PC-9 (cell line): ENCODE measurements at regions not wholly inside any gene's neighbourhood (a gene's known extent, or its start where the extent isn't known, plus 50 kb on each side); places are given as distances from the start of the nearest gene placed in this dataset.
A peak's percentile ranks its signal among the peaks of the same experiment; 100 is the strongest.

Experiments
- BruUV-seq: library from RNA; stranded (reverse); fragments of 400-500 nt; replicated peaks from 2 replicates; lab custom pipeline; 2021; lab: Mats Ljungman, UMichigan
- CTCF ChIA-PET: fragments of 300-600 bp; sonication (Branson Sonifier 250); formaldehyde crosslinking; loops from one replicate; lab custom pipeline; 2022; ENCODE audit warnings: antibody characterized with exemption; lab: Charles Lee
- POLR2A ChIA-PET: fragments of 300-600 bp; sonication (Branson Sonifier 250); formaldehyde crosslinking; loops from one replicate; lab custom pipeline; 2022; ENCODE audit warnings: antibody characterized with exemption; ENCODE audit not compliant: unreplicated experiment; lab: Charles Lee
- DNase-seq, 2 experiments: peaks; one replicate each; pipeline versions ENCODE4 v3.0.0 to v3.0.0-alpha.2; 2015 to 2022; ENCODE audit warnings: mixed read lengths in 1 of 2
- H2AFZ ChIP-seq: fragments of 200-600 bp; sonication (generic); 2 replicates; pipeline ENCODE4 v1.8.1; 2017; ENCODE audit warnings: antibody characterized with exemption
- H3F3A ChIP-seq: fragments of 200-600 bp; sonication (generic); 2 replicates; pipeline ENCODE4 v1.8.1; 2017; ENCODE audit warnings: antibody characterized with exemption, mild to moderate bottlenecking, low read depth; ENCODE audit not compliant: insufficient read depth
- H3K27ac ChIP-seq: fragments of 200-600 bp; sonication (generic); 2 replicates; pipeline ENCODE4 v1.6.1; 2016; ENCODE audit warnings: mixed run types
- H3K27me3 ChIP-seq: fragments of 200-600 bp; sonication (generic); 2 replicates; pipeline ENCODE4 v1.6.1; 2016; ENCODE audit warnings: low read depth, mixed run types; ENCODE audit not compliant: insufficient read depth
- H3K36me3 ChIP-seq: fragments of 200-600 bp; sonication (generic); 2 replicates; pipeline ENCODE4 v1.6.1; 2016; ENCODE audit warnings: low read depth, mixed run types
- H3K4me1 ChIP-seq: fragments of 200-600 bp; sonication (generic); replicated peaks from 2 replicates; pipeline ENCODE4 v1.6.1; 2016; ENCODE audit warnings: mixed run types; ENCODE audit not compliant: insufficient read depth
- H3K4me2 ChIP-seq: fragments of 200-600 bp; sonication (generic); 2 replicates; pipeline ENCODE4 v1.6.1; 2017; ENCODE audit warnings: mixed run types
- H3K4me3 ChIP-seq: fragments of 200-600 bp; sonication (generic); 2 replicates; pipeline ENCODE4 v1.6.1; 2016; ENCODE audit warnings: mixed run types
- H3K79me2 ChIP-seq: fragments of 200-600 bp; sonication (generic); 2 replicates; pipeline ENCODE4 v1.6.1; 2017; ENCODE audit warnings: low read depth, mixed run types
- H3K9me2 ChIP-seq: fragments of 200-600 bp; sonication (generic); 2 replicates; pipeline ENCODE4 v1.8.1; 2017; ENCODE audit warnings: mild to moderate bottlenecking; ENCODE audit not compliant: insufficient read depth
- H3K9me3 ChIP-seq: fragments of 200-600 bp; sonication (generic); 2 replicates; pipeline ENCODE4 v1.8.1; 2016; ENCODE audit warnings: low read depth; ENCODE audit not compliant: insufficient read depth
- H4K20me1 ChIP-seq: fragments of 200-600 bp; sonication (generic); 2 replicates; pipeline ENCODE4 v1.8.1; 2017; ENCODE audit not compliant: insufficient read depth
- EZH2 ChIP-seq: fragments of 200-600 bp; sonication (generic); IDR thresholded peaks from 2 replicates; pipeline ENCODE4 v1.8.0; 2017; ENCODE audit warnings: antibody characterized with exemption, low read depth
- intact Hi-C: fragments of 100-400 bp; cut with micrococcal nuclease; formaldehyde crosslinking; loops from one replicate; pipeline ENCODE4 v1.10.0; 2022; ENCODE audit not compliant: unreplicated experiment
- TF ChIP-seq, protein P1 (sequence below): fragments of 200-600 bp; sonication (generic); conservative IDR thresholded peaks from 2 replicates; pipeline ENCODE4 v1.6.1; 2017; ENCODE audit warnings: mixed run types, antibody characterized with exemption, mild to moderate bottlenecking, moderate library complexity

DNA sequence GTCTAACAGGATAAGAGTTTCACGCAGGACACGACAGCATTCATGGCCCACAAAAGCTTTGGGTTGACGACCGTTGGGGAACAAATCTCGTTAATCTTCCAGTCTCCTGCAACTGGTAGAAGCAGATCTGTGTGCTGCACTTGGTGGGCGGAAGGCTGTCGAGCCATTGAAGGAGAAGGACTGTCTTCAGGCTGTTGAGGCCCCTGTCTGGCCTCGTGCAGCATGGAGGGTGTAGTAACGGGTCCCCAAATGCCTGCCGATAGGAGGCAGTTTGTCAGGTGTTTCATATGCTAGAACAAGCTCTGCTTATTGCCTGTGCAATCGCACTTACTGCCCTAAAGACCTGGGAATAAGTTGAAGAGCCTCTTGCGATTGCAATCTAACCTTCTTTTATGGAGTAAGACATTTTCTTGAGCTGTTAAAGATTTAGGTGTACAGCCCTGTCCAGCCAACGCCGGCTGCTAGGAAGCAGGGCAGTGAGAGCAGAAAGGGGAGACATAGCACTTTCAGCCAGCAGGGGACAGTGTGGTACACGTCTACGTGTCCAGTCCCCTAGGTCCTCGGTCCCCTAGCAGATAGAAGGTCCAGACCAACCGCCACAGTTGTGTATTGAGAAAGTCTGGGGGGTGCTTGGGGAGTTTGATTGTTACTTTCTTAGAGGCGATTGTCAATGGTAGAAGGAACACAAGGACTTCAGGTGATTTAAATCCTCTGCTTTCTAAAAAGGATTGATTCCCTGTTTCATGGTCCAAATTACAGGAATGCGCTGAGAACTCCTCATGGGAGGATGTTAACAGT is 102.3 kb upstream of the TMPRSS2 start:
- H3F3A ChIP-seq: peaks cover 14% of the 10 kb centered on the region; the same call in 1 of the 2 replicates
- peaks cover 41% of the 10 kb centered on the region for H3K4me1 ChIP-seq
- ChIA-PET CTCF (no interaction called here), POLR2A (no interaction called here)
- BruUV-seq: no TSS peak
- intact Hi-C loops: loop anchor here (5.0 kb wide), 5 partner anchors 52 to 842 kb away; no protein-coding TSS in a partner anchor
- H3K27ac ChIP-seq: no peak overlapping the region
- peaks cover 18% of the 10 kb centered on the region for H3K79me2 ChIP-seq
- H3K36me3 ChIP-seq: no peaks in the 10 kb centered on the region
- H3K27me3 ChIP-seq: no peaks in the 10 kb centered on the region
- no peak overlapping the region for H3K4me2 ChIP-seq
- peak in 1 of 2 experiments; percentile 46 for DNase-seq
- no peak overlapping the region for H3K4me3 ChIP-seq
- H3K9me3 ChIP-seq: no peaks in the 10 kb centered on the region
- no peaks in the 10 kb centered on the region for H4K20me1 ChIP-seq
- H3K9me2 ChIP-seq: no peaks in the 10 kb centered on the region
- TF ChIP-seq, protein P1, sequence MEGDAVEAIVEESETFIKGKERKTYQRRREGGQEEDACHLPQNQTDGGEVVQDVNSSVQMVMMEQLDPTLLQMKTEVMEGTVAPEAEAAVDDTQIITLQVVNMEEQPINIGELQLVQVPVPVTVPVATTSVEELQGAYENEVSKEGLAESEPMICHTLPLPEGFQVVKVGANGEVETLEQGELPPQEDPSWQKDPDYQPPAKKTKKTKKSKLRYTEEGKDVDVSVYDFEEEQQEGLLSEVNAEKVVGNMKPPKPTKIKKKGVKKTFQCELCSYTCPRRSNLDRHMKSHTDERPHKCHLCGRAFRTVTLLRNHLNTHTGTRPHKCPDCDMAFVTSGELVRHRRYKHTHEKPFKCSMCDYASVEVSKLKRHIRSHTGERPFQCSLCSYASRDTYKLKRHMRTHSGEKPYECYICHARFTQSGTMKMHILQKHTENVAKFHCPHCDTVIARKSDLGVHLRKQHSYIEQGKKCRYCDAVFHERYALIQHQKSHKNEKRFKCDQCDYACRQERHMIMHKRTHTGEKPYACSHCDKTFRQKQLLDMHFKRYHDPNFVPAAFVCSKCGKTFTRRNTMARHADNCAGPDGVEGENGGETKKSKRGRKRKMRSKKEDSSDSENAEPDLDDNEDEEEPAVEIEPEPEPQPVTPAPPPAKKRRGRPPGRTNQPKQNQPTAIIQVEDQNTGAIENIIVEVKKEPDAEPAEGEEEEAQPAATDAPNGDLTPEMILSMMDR: peak; percentile 76
- TF ChIP-seq EZH2: no peak
- H2AFZ ChIP-seq: no peak overlapping the region

DNA sequence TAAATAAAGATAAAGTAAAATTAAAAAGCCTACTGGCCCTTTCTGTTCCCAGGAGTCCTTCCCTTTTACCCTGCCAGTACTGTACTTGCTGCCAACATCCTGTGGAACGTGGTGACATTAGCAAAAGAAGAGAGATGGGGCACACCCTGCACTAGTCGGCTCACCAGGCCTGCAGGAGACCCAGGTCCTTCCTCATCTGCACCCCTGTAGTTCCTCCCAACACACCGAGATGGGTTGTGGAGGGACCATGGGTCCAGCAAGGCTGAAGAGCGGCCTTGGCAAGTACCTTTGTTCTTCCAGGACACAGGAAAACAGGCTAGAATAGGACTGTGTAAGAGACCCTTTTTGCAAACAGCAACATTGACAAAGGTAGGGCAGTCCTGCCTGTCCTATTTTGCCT is 98.7 kb upstream of the TMPRSS2 start:
- Histone ChIP-seq H3K4me3 (no peak overlapping the region), H3K9me2 (no peaks in the 10 kb centered on the region), H3K27ac (no peak overlapping the region), H3K36me3 (no peaks in the 10 kb centered on the region), H4K20me1 (no peaks in the 10 kb centered on the region), H3K27me3 (no peaks in the 10 kb centered on the region), H3K4me2 (no peak overlapping the region), H3K9me3 (no peaks in the 10 kb centered on the region), H3F3A (0 out of 2 replicates have a peak, but pooled peaks cover 3% of the 10 kb centered on the region), H3K4me1 (peaks cover 20% of the 10 kb centered on the region), H2AFZ (no peak overlapping the region), H3K79me2 (no peaks in the 10 kb centered on the region)
- ChIA-PET POLR2A (interaction anchor here (0.6 kb wide), 1 partner anchor 79 kb away, joined by 4 read pairs; no protein-coding TSS in a partner anchor), CTCF (no interaction called here)
- BruUV-seq: no TSS peak
- TF ChIP-seq EZH2: no peak
- TF ChIP-seq, protein P1: no peak
- intact Hi-C loops: loop anchor here (10.0 kb wide), 1 partner anchor 102 kb away; the partner anchor contains the start of gene TMPRSS2
- DNase-seq: no peak

DNA sequence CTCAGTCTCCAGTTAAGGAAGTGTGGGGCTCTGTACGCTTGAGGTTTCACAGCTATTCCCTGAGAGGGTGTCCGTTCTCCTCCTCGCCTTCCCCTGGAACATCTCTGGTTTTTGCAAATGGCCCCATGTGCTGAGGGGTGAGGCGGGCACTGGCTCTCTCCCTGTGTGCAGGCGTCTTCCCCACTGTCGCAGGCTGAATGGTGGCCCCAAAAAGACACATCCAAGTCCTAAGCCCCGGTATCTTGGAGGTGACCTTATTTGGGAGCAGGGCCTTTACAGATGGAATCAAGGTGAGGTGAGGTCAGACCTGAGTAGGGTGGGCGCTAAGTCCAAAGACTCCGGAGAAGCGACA is 98.0 kb upstream of the TMPRSS2 start:
- intact Hi-C loops: loop anchor here (10.0 kb wide), 1 partner anchor 101 kb away; the partner anchor contains the start of gene TMPRSS2

More for the DNA sequence above, 98.0 kb upstream of the TMPRSS2 start:
- 0 out of 2 replicates have a peak, but pooled peaks cover 3% of the 10 kb centered on the region for H3F3A ChIP-seq
- no peaks in the 10 kb centered on the region for H3K9me3 ChIP-seq
- TF ChIP-seq, protein P1: no peak
- no peak for TF ChIP-seq EZH2
- H3K4me1 ChIP-seq: peaks cover 19% of the 10 kb centered on the region
- no peak overlapping the region for H3K27ac ChIP-seq
- no TSS peak for BruUV-seq
- H3K36me3 ChIP-seq: no peaks in the 10 kb centered on the region
- ChIA-PET POLR2A (no interaction called here), CTCF (no interaction called here)
- H2AFZ ChIP-seq: no peak overlapping the region
- peak overlapping the region; percentile 39; the same call in 1 of the 2 replicates for H3K4me2 ChIP-seq
- no peaks in the 10 kb centered on the region for H3K27me3 ChIP-seq
- no peaks in the 10 kb centered on the region for H3K79me2 ChIP-seq
- no peaks in the 10 kb centered on the region for H4K20me1 ChIP-seq
- no peak overlapping the region for H3K4me3 ChIP-seq
- no peak for DNase-seq
- H3K9me2 ChIP-seq: no peaks in the 10 kb centered on the region
